ENCODE measurements at regions not wholly inside any gene's neighbourhood (a gene's known extent, or its start where the extent isn't known, plus 50 kb on each side); places are given as distances from the start of the nearest gene placed in this dataset.
A peak's percentile ranks its signal among the peaks of the same experiment; 100 is the strongest.
"Not testable (repeated sequence)": the region's sequence is repeated elsewhere in the genome, so short reads cannot be mapped to it uniquely, and the experiment has no call there.

- no peak for DNase-seq
Observed at GRCh38 chr5:92380069-92380770, 997.1 kb upstream of the ARRDC3 start.

- no peak for DNase-seq
Observed at GRCh38 chr5:92378966-92379611, 996.0 kb upstream of the ARRDC3 start.

- DNase-seq = no peak
Observed at GRCh38 chr5:92374859-92375258, 991.7 kb upstream of the ARRDC3 start.

DNA sequence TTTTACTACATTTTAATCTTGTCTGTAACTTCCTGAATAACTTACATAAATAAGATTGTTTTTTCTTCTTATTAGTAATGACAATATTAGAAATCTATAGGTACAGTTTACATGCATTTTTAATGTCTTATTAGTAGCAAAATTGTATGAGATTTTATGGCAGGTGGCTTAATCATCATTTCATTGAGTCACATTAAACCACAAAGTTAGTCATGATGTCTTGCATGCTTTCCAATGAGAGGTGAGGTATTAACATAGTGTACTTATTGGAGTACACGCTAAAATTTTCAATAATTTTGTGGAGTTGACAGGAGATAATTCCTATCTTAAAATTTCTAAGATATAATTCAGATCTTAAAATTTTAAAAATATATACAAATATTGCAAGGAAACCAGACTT is 989.6 kb upstream of the ARRDC3 start:
- no peak for DNase-seq

GRCh38 chr5:92371889-92372235 is 988.7 kb upstream of the ARRDC3 start:
- no peak for DNase-seq

DNA sequence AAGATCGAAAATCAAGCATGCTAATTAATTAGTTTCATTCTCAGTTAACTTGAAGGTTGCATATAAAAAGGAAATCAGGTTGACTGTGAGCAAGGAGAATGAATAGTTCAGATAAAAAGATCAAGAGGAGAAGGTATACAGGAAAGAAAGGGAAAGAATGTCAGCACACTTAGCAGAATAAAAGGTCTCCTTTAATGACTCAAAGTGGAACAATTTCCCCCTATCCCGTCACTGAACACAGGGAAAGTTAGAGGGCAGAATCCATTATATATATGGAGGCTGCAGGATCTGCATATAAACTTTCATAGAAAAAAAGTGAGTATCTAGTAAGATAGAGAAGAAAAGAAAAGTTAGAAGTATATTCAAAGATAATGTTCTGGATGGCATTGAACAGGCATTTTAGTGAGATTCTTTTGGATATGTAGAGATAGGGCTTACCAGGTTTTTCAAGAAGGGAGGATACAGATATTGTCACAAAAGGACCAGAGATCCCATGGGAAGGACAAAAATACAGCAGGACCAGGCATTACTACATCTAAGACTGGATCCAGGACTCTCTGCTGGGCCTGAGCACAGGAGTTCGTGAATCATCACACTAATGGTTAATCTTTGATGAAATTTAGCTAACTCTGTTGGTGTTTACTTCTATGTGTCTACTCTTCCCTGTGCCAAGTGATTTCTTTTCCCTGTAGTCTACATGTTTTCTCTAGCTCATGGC is 988.2 kb upstream of the ARRDC3 start:
- DNase-seq = no peak

DNA sequence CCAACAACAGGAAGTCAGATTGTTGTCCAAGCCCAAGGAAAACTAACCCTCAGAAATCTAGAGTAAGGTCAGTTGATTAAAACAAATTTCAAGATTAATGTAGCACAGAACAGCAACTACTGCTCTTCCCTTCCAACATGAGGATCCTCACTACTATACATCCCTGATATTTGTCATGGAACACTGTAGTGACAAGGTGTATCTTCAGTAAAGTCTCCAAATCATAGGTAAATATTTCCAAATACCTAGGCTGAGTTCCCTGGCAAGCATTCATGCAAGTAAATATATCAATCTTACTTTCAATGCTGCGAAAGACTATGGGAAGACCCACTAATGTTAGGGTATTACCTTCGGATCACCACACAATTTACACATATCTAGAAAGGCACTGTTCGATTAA is 986.9 kb upstream of the ARRDC3 start:
- no peak for DNase-seq

DNA sequence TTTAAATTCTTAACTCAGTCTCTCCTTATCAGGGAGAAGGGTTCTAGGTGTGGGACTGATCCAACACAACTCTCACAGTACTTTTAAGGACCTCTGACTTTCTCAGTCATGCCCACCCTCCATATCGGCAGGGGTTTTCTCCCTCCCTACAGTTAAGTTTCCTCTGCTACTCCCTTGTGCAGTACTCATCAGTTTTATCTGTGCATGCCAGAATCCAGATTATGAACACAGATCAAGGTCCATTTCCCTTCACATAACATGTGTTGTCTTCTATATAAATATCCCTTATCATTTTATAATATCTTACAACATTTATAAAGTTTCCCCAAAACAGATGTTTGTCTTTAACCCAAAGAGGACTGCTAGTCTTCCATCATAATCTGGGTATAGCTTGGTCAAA is 986.5 kb upstream of the ARRDC3 start:
- no peak for DNase-seq

- peak; percentile 32 for DNase-seq
Observed at GRCh38 chr5:92364986-92365550, 982.0 kb upstream of the ARRDC3 start.

DNA sequence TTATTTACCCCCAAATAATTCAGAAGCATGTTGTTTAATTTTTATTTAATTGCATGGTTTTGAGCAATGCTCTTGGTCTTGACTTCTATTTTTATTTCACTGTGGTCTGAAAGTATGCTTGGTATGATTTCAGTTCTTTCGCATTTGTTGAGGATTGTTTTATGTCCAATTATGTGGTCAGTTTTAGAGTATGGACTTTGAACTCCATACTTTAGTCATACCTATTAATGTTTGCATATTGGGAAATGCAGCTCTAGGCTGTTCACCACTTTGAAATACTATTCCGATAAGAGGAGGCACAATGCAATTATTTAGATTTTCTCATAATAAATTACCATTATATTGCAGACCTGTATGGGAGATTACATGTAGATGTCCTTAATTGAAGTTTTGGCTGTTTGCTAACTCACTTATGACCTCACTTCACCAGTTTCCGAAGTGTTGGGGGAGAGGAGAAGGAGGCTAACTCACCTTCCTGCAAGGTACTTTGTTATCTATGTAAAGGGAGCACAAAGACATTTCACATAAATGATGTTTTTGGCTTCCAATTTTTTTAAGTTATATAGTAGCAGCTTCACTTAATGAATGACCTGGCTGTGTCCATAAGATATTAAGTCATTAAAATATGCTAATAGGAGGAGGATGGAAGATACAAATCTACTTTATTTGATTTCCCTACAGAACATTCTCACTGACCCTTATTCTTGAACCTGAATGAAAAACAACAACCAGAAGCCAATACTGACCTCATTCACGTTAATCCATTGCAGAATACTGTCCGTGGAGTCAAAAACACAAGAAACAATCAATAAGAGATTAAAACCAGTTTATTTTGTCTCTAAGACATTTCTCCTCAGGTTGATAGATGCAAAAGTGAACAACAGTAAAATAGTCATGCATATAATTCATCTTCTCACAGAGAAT is 970.3 kb upstream of the ARRDC3 start:
- DNase-seq = no peak

DNA sequence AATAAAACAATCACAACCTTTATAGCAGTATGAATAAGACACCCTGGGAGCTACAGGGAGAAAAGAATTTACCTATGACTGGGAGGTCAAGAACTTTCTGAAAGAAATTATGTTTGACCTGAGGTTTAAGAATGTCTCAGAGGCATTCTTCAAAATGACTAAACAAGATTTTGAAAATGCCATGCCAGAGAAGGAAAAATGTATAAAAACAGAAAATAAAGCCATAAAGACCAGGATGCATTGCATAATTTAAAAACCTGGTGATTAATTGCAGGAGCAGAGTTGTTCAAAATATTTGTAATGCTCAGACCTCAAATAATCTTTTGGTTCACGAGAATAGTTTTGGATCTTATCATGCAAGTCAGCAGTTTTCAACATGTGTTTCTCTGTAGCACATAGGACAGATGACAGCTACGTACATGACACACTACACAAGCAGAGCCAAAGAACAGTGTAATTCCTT is 954.7 kb upstream of the ARRDC3 start:
- no peak for DNase-seq

- no peak for DNase-seq
Observed at GRCh38 chr5:92332039-92332438, 948.9 kb upstream of the ARRDC3 start.

GRCh38 chr5:92330365-92330764 is 947.2 kb upstream of the ARRDC3 start:
- no peak for DNase-seq

DNA sequence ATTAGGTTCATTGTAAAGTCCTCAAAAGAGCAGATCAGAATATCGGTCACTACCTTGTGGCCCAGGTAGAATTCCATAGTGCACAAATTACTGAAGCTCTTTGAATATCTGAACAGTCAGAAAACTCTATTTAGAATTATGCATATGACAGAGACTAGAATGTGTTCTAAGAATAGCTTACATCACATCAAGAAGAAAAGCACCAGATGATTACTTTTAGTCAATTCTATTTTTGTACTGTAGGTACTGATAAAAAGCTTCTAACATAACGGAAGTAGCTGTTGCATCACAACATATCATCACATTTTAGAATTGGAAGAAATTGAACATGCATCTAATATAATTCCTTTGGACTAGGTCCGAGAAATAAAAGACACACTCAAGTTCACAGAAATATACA is 946.6 kb upstream of the ARRDC3 start:
- DNase-seq = no peak

DNA sequence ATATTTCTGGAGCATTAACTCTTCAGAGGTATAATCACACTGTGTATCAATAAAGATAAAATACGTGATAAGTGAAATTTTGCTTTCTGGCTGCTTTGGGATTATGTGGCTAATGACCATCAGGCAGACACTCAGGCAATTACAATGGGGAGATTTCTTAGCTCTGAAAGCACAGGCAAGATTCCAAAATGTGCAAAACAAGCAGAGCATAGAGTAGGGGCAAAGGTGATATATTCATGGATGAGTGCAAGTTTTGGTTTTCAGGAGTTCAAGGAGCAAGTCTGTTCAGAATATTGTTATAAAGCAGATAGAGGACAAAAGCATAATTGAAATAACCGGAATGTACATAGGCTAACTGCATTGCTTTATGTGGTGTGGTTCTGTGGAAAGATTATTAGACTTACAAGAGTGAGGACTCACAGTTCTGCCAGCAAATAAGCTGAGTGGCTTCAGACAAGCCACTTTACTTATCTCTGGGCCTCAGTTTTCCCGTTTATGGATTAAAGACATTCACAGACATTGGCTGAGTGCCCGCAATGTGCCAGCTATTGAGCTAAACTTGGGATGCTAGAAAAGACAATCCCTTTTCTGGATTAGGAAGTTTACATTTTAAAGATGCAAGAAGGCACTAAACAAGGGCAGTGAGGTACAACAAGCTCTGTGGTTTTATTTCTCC is 945.6 kb upstream of the ARRDC3 start:
- no peak for DNase-seq

DNA sequence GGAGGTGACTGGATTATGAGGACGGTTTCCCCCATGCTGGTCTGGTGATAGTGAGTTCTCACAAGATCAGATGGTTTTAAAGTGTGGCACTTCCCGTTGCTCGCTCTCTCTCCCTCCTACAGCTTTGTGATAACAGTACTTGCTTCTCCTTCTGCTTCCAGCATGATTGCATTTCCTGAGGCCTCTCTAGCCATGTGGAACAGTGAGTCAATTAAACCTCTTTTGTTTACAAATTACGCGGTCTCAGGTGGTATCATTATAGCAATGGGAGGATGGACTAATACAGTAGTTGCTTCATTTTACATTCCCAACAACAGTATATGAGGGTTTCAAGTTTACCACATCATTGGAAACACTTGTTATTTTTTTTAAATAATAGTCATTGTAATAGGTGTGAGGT is 937.3 kb upstream of the ARRDC3 start:
- no peak for DNase-seq

- DNase-seq = no peak
Observed at GRCh38 chr5:92313385-92313784, 930.3 kb upstream of the ARRDC3 start.

GRCh38 chr5:92309336-92309991 is 926.3 kb upstream of the ARRDC3 start:
- peak; percentile 61 for DNase-seq

GRCh38 chr5:92308679-92309078 is 925.6 kb upstream of the ARRDC3 start:
- DNase-seq = no peak

DNA sequence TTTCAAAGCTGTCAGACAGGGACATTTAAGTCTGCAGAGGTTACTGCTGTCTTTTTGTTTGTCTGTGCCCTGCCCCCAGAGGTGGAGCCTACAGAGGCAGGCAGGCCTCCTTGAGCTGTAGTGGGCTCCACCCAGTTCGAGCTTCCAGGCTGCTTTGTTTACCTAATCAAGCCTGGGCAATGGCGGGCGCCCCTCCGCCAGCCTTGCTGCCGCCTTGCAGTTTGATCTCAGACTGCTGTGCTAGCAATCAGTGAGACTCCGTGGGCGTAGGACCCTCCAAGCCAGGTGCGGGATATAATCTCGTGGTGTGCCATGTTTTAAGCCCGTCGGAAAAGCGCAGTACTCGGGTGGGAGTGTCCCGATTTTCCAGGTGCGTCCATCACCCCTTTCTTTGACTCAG is 919.2 kb upstream of the ARRDC3 start:
- not testable (repeated sequence) for DNase-seq

DNA sequence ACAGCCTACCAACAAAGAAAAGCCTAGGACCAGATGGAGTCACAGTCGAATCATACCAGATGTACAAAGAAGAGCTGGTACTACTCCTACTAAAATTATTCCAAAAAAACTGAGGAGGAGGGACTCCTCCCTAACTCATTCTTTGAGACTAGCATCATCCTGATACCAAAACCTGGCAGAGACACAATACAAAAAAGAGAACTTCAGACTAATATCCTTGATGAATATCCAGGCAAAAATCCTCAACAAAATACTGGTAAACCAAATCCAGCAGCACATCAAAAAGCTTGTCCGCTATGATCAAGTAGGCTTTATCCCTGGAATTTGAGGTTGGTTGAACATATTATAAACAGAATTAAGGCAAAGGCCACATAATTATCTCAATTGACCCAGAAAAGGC is 900.4 kb upstream of the ARRDC3 start:
- DNase-seq = no peak
